Muscle layer of duodenum (tissue), 2 donors: ENCODE measurements at regions not wholly inside any gene's neighbourhood (a gene's known extent, or its start where the extent isn't known, plus 50 kb on each side); places are given as distances from the start of the nearest gene placed in this dataset.

Source experiments
- H3K27ac ChIP-seq: one replicate; pipeline ENCODE4 v1.7.0; 2013; ENCODE audit warnings: mild to moderate bottlenecking, low read length
- H3K27me3 ChIP-seq: one replicate; pipeline ENCODE4 v1.7.0; 2013; ENCODE audit warnings: low read depth, mild to moderate bottlenecking, control low read depth, low read length
- H3K36me3 ChIP-seq, 2 donors: one replicate each; pipeline ENCODE4 v1.7.0; 2013; ENCODE audit warnings: low read length in 2 of 2, control low read depth in 1 of 2, mild to moderate bottlenecking in 1 of 2; ENCODE audit not compliant: insufficient read depth in 2 of 2, control insufficient read depth in 1 of 2
- H3K4me1 ChIP-seq, 2 donors: one replicate each; pipeline ENCODE4 v1.7.0; 2013; ENCODE audit warnings: low read length in 2 of 2, mild to moderate bottlenecking in 2 of 2, control low read depth in 1 of 2, moderate library complexity in 1 of 2; ENCODE audit not compliant: insufficient read depth in 2 of 2, control insufficient read depth in 1 of 2
- H3K4me3 ChIP-seq, 2 donors: one replicate each; pipeline ENCODE4 v1.7.0; 2013; ENCODE audit warnings: low read length in 2 of 2, low read depth in 1 of 2, mild to moderate bottlenecking in 1 of 2
- H3K9me3 ChIP-seq, 2 donors: one replicate each; pipeline ENCODE4 v1.7.0; 2013; ENCODE audit warnings: low read length in 2 of 2, control low read depth in 1 of 2, mild to moderate bottlenecking in 1 of 2; ENCODE audit not compliant: control insufficient read depth in 1 of 2
- donor health status: healthy.

- Histone ChIP-seq H3K36me3 (no peaks in the 10 kb centered on the region), H3K27ac (no peak overlapping the region), H3K27me3 (no peaks in the 10 kb centered on the region), H3K4me3 (no peak overlapping the region), H3K9me3 (peaks cover 0 to 4% of the 10 kb centered on the region in 2 donors), H3K4me1 (no peaks in the 10 kb centered on the region)
These were observed 152.9 kb upstream of the IRX2 start for GRCh38 chr5:2904399-2904798.

GRCh38 chr5:2903451-2904395 lies 152.2 kb upstream of the IRX2 start:
- H3K27ac ChIP-seq, result no peak overlapping the region
- H3K27me3 ChIP-seq, result no peaks in the 10 kb centered on the region
- no peak overlapping the region for H3K4me3 ChIP-seq
- H3K9me3 ChIP-seq, result peaks cover 0 to 4% of the 10 kb centered on the region in 2 donors
- H3K4me1 ChIP-seq, result no peaks in the 10 kb centered on the region
- no peaks in the 10 kb centered on the region for H3K36me3 ChIP-seq

GRCh38 chr5:2902742-2903297 lies 151.3 kb upstream of the IRX2 start:
- Histone ChIP-seq H3K9me3 (peaks cover 0 to 4% of the 10 kb centered on the region in 2 donors), H3K27ac (no peak overlapping the region), H3K27me3 (no peaks in the 10 kb centered on the region), H3K4me1 (no peaks in the 10 kb centered on the region), H3K36me3 (no peaks in the 10 kb centered on the region), H3K4me3 (no peak overlapping the region)

- no peaks in the 10 kb centered on the region for H3K4me1 ChIP-seq
- H3K27me3 ChIP-seq, result no peaks in the 10 kb centered on the region
- H3K36me3 ChIP-seq, result no peaks in the 10 kb centered on the region
- H3K27ac ChIP-seq, result no peak overlapping the region
- H3K4me3 ChIP-seq, result no peak overlapping the region
- H3K9me3 ChIP-seq, result peaks cover 0 to 4% of the 10 kb centered on the region in 2 donors
These were observed 150.7 kb upstream of the IRX2 start for GRCh38 chr5:2902186-2902585.

DNA sequence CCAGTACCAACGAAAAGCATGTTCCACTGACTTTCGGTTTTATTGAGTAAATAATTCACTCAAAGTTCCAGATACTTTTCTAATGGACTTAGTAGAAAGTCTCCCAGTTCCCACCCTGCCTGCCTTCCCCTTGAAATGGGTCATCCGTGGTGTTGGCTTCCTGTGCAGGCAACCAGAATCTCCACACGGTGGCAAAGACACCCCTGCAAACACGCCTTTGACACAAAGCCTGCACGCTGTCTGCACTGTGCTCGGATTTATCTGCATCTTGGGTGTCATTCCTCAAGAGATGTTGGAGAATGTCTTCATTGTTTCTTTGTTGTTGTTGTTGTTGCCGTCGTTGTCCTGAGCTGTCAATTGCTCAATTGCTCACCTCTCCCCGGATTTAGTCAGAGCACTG lies 150.0 kb upstream of the IRX2 start:
- no peaks in the 10 kb centered on the region for H3K27me3 ChIP-seq
- H3K36me3 ChIP-seq, result no peaks in the 10 kb centered on the region
- H3K27ac ChIP-seq, result no peak overlapping the region
- no peak overlapping the region for H3K4me3 ChIP-seq
- H3K9me3 ChIP-seq, result peaks cover 0 to 4% of the 10 kb centered on the region in 2 donors
- H3K4me1 ChIP-seq, result no peaks in the 10 kb centered on the region

DNA sequence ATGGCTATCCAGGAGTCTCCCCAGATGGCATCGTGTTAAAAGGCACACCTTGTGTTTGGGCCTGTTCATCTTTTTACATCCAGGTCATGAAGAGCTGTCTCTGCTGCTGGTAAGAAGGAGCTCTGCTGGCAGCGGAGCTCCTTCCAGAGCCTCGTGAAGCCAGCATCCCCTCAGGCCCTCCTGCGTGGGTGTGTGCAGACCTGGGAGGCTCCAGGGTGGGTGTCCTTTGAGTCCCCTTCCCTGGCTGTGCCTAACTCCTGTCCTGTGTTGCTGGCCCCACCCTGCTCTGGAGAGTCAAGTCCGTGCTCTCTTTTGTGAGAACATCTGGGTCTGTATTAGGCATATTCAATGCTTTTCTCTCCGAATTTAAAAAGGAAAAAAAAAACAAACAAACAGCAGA lies 149.6 kb upstream of the IRX2 start:
- no peak overlapping the region for H3K27ac ChIP-seq
- no peaks in the 10 kb centered on the region for H3K36me3 ChIP-seq
- no peaks in the 10 kb centered on the region for H3K4me1 ChIP-seq
- H3K9me3 ChIP-seq, result peaks cover 0 to 4% of the 10 kb centered on the region in 2 donors
- no peaks in the 10 kb centered on the region for H3K27me3 ChIP-seq
- H3K4me3 ChIP-seq, result no peak overlapping the region

DNA sequence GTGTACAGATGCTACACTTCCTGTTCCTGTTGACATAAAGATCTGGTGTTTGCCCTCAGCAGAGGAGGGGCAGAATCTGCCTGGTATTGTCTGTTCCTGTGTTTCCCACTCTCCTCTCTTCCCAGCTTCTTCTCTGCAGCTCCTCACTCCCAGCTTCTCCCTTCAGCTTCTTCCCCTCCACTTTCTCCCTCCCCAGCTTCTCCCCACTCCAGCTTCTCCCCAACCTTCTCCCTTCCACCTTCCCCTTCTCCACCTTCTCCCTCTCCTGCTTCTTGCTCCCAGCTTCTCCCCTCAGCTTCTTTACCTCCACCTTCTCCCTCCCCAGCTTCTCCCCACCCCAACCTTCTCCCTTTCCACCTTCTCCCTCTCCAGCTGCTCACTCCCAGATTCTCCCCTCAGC lies 148.9 kb upstream of the IRX2 start:
- H3K27me3 ChIP-seq, result no peaks in the 10 kb centered on the region
- H3K36me3 ChIP-seq, result no peaks in the 10 kb centered on the region
- H3K9me3 ChIP-seq, result peaks cover 0 to 4% of the 10 kb centered on the region in 2 donors
- no peak overlapping the region for H3K27ac ChIP-seq
- H3K4me1 ChIP-seq, result no peaks in the 10 kb centered on the region
- no peak overlapping the region for H3K4me3 ChIP-seq

DNA sequence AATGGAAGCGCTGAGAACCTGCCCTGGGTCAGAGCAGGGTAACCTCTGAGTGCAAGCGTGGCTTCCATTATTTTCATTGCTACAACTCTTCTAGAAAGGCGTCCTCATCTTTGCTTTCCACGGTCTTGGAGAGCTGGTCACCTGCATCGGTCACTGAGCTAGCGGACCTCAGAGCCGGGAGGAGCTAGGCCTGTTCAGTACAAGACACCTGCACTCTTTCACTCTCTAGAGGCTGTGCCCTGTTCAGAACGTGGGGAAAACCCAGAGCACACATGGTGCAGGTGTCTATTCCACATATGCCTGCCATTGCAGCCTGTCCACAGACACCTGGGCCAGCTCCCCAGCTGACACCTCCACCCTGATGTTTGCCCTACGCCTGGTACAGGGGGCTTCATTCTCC lies 147.8 kb upstream of the IRX2 start:
- no peaks in the 10 kb centered on the region for H3K4me1 ChIP-seq
- no peaks in the 10 kb centered on the region for H3K27me3 ChIP-seq
- H3K36me3 ChIP-seq, result no peaks in the 10 kb centered on the region
- no peak overlapping the region for H3K27ac ChIP-seq
- H3K4me3 ChIP-seq, result no peak overlapping the region
- peaks cover 0 to 4% of the 10 kb centered on the region in 2 donors for H3K9me3 ChIP-seq

GRCh38 chr5:2898661-2899060 lies 147.2 kb upstream of the IRX2 start:
- Histone ChIP-seq H3K36me3 (no peaks in the 10 kb centered on the region), H3K9me3 (peaks cover 0 to 4% of the 10 kb centered on the region in 2 donors), H3K27ac (no peak overlapping the region), H3K4me1 (no peaks in the 10 kb centered on the region), H3K4me3 (no peak overlapping the region), H3K27me3 (no peaks in the 10 kb centered on the region)

GRCh38 chr5:2897276-2897961 lies 145.9 kb upstream of the IRX2 start:
- Histone ChIP-seq H3K9me3 (no peaks in the 10 kb centered on the region), H3K4me1 (no peaks in the 10 kb centered on the region), H3K27me3 (no peaks in the 10 kb centered on the region), H3K27ac (no peak overlapping the region), H3K4me3 (no peak overlapping the region), H3K36me3 (no peaks in the 10 kb centered on the region)
